Skeletal muscle cell (primary cell): ENCODE measurements at regions not wholly inside any gene's neighbourhood (a gene's known extent, or its start where the extent isn't known, plus 50 kb on each side); places are given as distances from the start of the nearest gene placed in this dataset.

Source experiments
- DNase-seq: peaks from one replicate; pipeline ENCODE4 v3.0.0-alpha.2; 2010; ENCODE audit warnings: low read depth
- H3K4me3 ChIP-seq: 2 replicates; pipeline ENCODE4 v1.5.1; 2011; ENCODE audit warnings: low read depth, mild to moderate bottlenecking, control low read depth, low read length, moderate library complexity

- no peak for DNase-seq
- no peak overlapping the region for H3K4me3 ChIP-seq
Observed at GRCh38 chr2:204040016-204040415, 103.5 kb downstream of the ICOS start.

- no peak overlapping the region for H3K4me3 ChIP-seq
- DNase-seq = no peak
Observed at GRCh38 chr2:204042401-204042800, 105.8 kb downstream of the ICOS start.

GRCh38 chr2:204046145-204046544, 109.6 kb downstream of the ICOS start:
- no peak for DNase-seq
- no peak overlapping the region for H3K4me3 ChIP-seq

GRCh38 chr2:204049635-204050034, 113.1 kb downstream of the ICOS start:
- no peak overlapping the region for H3K4me3 ChIP-seq
- no peak for DNase-seq

- no peak for DNase-seq
- H3K4me3 ChIP-seq = no peak overlapping the region
Observed at GRCh38 chr2:204050681-204051080, 114.1 kb downstream of the ICOS start.

- H3K4me3 ChIP-seq = no peak overlapping the region
- DNase-seq = no peak
Observed at GRCh38 chr2:204051476-204051875, 114.9 kb downstream of the ICOS start.

- no peak for DNase-seq
- H3K4me3 ChIP-seq = no peak overlapping the region
Observed at GRCh38 chr2:204051984-204052556, 115.5 kb downstream of the ICOS start.

GRCh38 chr2:204059016-204059415, 122.5 kb downstream of the ICOS start:
- no peak for DNase-seq
- H3K4me3 ChIP-seq = no peak overlapping the region

GRCh38 chr2:204060841-204061240, 124.3 kb downstream of the ICOS start:
- no peak overlapping the region for H3K4me3 ChIP-seq
- DNase-seq = no peak

- no peak for DNase-seq
- no peak overlapping the region for H3K4me3 ChIP-seq
Observed at GRCh38 chr2:204061241-204061640, 124.7 kb downstream of the ICOS start.

- no peak for DNase-seq
- no peak overlapping the region for H3K4me3 ChIP-seq
Observed at GRCh38 chr2:204064119-204064518, 127.6 kb downstream of the ICOS start.

GRCh38 chr2:204065566-204065965, 129.0 kb downstream of the ICOS start:
- no peak overlapping the region for H3K4me3 ChIP-seq
- no peak for DNase-seq

GRCh38 chr2:204066051-204066450, 129.5 kb downstream of the ICOS start:
- DNase-seq = no peak
- H3K4me3 ChIP-seq = no peak overlapping the region

GRCh38 chr2:204069804-204070203, 133.2 kb downstream of the ICOS start:
- H3K4me3 ChIP-seq = no peak overlapping the region
- no peak for DNase-seq

- DNase-seq = no peak
Observed at GRCh38 chr2:204072443-204073324, 136.1 kb downstream of the ICOS start.

GRCh38 chr2:204074456-204074855, 137.9 kb downstream of the ICOS start:
- no peak for DNase-seq
- H3K4me3 ChIP-seq = no peak overlapping the region

More at GRCh38 chr2:204072443-204073324, 136.1 kb downstream of the ICOS start:
- no peak overlapping the region for H3K4me3 ChIP-seq

GRCh38 chr2:204078003-204078698, 141.6 kb downstream of the ICOS start:
- no peak for DNase-seq
- H3K4me3 ChIP-seq = no peak overlapping the region

GRCh38 chr2:204081487-204082425, 145.2 kb downstream of the ICOS start:
- no peak for DNase-seq
- H3K4me3 ChIP-seq = no peak overlapping the region

- H3K4me3 ChIP-seq = no peak overlapping the region
- no peak for DNase-seq
Observed at GRCh38 chr2:204086167-204086566, 149.6 kb downstream of the ICOS start.
